Loucy (cell line): ENCODE measurements at regions not wholly inside any gene's neighbourhood (a gene's known extent, or its start where the extent isn't known, plus 50 kb on each side); places are given as distances from the start of the nearest gene placed in this dataset.
"Not testable (repeated sequence)": the region's sequence is repeated elsewhere in the genome, so short reads cannot be mapped to it uniquely, and the experiment has no call there.

ENCODE experiments used
- H2AFZ ChIP-seq: fragments of 200-600 bp; sonication (generic); 2 replicates; pipeline ENCODE4 v1.6.0; 2016; ENCODE audit warnings: antibody characterized with exemption, mild to moderate bottlenecking, low read length, moderate library complexity
- H3F3A ChIP-seq: fragments of 200-600 bp; 2 replicates; pipeline ENCODE4 v1.6.0; 2016; ENCODE audit warnings: antibody characterized with exemption, low read depth, mild to moderate bottlenecking
- H3K27me3 ChIP-seq: fragments of 200-600 bp; sonication (generic); 2 replicates; pipeline ENCODE4 v1.6.1; 2014; ENCODE audit warnings: low read length, mild to moderate bottlenecking; ENCODE audit not compliant: insufficient read depth, poor library complexity, severe bottlenecking
- H3K36me3 ChIP-seq: fragments of 200-600 bp; sonication (generic); 2 replicates; pipeline ENCODE4 v1.6.1; 2016; ENCODE audit warnings: low read length; ENCODE audit not compliant: insufficient read depth
- H3K4me1 ChIP-seq: fragments of 200-600 bp; sonication (generic); 2 replicates; pipeline ENCODE4 v1.5.1; 2014; ENCODE audit warnings: low read length, mild to moderate bottlenecking; ENCODE audit not compliant: insufficient read depth, poor library complexity, severe bottlenecking
- H3K4me2 ChIP-seq: fragments of 200-600 bp; sonication (generic); 2 replicates; pipeline ENCODE4 v1.6.0; 2014; ENCODE audit warnings: antibody characterized with exemption, low read length, low read depth, mild to moderate bottlenecking; ENCODE audit not compliant: poor library complexity, severe bottlenecking
- H3K4me3 ChIP-seq: fragments of 200-600 bp; sonication (generic); 2 replicates; pipeline ENCODE4 v1.5.1; 2014; ENCODE audit warnings: low read length, mild to moderate bottlenecking, mixed read lengths; ENCODE audit not compliant: poor library complexity, severe bottlenecking
- H3K79me2 ChIP-seq: fragments of 200-600 bp; sonication (generic); 2 replicates; pipeline ENCODE4 v1.6.1; 2014; ENCODE audit warnings: low read length; ENCODE audit not compliant: insufficient read depth
- H3K9ac ChIP-seq: fragments of 200-600 bp; sonication (generic); 2 replicates; pipeline ENCODE4 v1.6.0; 2014; ENCODE audit warnings: mild to moderate bottlenecking, low read depth, low read length, moderate library complexity; ENCODE audit not compliant: poor library complexity, severe bottlenecking
- H3K9me2 ChIP-seq: fragments of 200-600 bp; sonication (generic); replicated peaks from 2 replicates; pipeline ENCODE4 v1.6.1; 2016; ENCODE audit warnings: low read depth, low read length, mixed read lengths
- H3K9me3 ChIP-seq: fragments of 200-600 bp; sonication (generic); 2 replicates; pipeline ENCODE4 v1.6.1; 2014; ENCODE audit warnings: mild to moderate bottlenecking, antibody characterized with exemption, low read length, low read depth; ENCODE audit not compliant: insufficient read depth
- H4K20me1 ChIP-seq: fragments of 200-600 bp; sonication (generic); 2 replicates; pipeline ENCODE4 v1.6.0; 2014; ENCODE audit warnings: antibody characterized with exemption, low read length, mild to moderate bottlenecking; ENCODE audit not compliant: insufficient read depth, poor library complexity, severe bottlenecking
- CTCF ChIP-seq: fragments of 200-600 bp; sonication (generic); conservative IDR thresholded peaks from 2 replicates; pipeline ENCODE4 v1.5.1; 2014; ENCODE audit warnings: mild to moderate bottlenecking, antibody characterized with exemption, low read length
- EZH2phosphoT487 ChIP-seq: fragments of 200-600 bp; IDR thresholded peaks from 2 replicates; pipeline ENCODE4 v1.6.1; 2018; ENCODE audit warnings: antibody characterized with exemption, mild to moderate bottlenecking, moderate library complexity, borderline replicate concordance

GRCh38 chrX:109040057-109040456 lies 303.7 kb upstream of the IRS4 start:
- Histone ChIP-seq H3K36me3 (no peaks in the 10 kb centered on the region), H2AFZ (no peak overlapping the region), H3F3A (no peaks in the 10 kb centered on the region), H3K9me3 (no peaks in the 10 kb centered on the region), H3K79me2 (no peaks in the 10 kb centered on the region), H3K27me3 (no peaks in the 10 kb centered on the region), H3K9ac (no peak overlapping the region), H3K4me1 (no peaks in the 10 kb centered on the region), H3K4me2 (no peak overlapping the region), H4K20me1 (no peaks in the 10 kb centered on the region), H3K9me2 (no peaks in the 10 kb centered on the region), H3K4me3 (no peak overlapping the region)
- TF ChIP-seq EZH2phosphoT487: no peak
- no peak for TF ChIP-seq CTCF

DNA sequence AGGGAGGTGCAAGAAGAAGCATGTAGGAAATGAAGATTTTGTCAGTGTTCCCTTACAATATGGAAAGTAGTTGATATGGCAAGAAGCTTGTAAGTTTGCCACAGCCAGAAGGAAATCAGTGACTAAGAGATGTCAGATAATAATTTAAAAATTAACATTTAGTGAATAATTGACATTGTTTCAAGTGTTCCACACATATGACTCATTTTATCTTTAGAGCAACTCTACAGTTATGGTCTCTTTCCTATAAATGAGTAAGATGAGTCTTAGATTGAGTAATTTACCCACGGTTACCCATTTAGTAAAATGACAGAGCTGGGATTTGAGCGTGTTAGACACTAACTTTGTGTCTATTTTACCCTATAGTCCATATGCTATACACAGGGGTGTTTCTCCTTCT lies 300.3 kb upstream of the IRS4 start:
- H3K4me2 ChIP-seq: no peak overlapping the region
- H2AFZ ChIP-seq: no peak overlapping the region
- no peaks in the 10 kb centered on the region for H3K27me3 ChIP-seq
- H3K4me1 ChIP-seq: no peaks in the 10 kb centered on the region
- H4K20me1 ChIP-seq: no peaks in the 10 kb centered on the region
- no peaks in the 10 kb centered on the region for H3K9me3 ChIP-seq
- no peaks in the 10 kb centered on the region for H3K79me2 ChIP-seq
- no peaks in the 10 kb centered on the region for H3K36me3 ChIP-seq
- no peak overlapping the region for H3K4me3 ChIP-seq
- TF ChIP-seq CTCF: no peak
- TF ChIP-seq EZH2phosphoT487: no peak
- H3F3A ChIP-seq: no peaks in the 10 kb centered on the region
- H3K9ac ChIP-seq: no peak overlapping the region
- H3K9me2 ChIP-seq: no peaks in the 10 kb centered on the region

DNA sequence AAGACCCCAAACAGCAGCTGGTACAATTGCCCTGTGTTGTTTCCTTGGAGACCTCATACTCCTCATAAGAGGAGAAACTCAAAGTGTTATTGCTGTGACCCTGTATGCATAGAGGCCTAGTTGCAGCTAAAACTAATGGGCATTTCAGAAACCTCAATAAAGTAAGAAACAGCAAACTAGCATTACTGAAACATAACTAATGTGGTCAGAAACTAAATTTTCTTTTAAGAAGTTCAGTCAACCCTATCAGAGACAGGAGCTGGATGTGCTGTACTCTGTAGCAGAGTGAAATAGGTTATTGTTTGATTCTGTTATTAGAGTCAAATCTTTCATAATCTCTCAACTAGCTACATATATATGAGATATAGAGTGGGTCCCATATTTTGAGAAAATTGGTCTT lies 257.5 kb upstream of the IRS4 start:
- Histone ChIP-seq H3F3A (no peaks in the 10 kb centered on the region), H3K9me3 (no peaks in the 10 kb centered on the region), H3K36me3 (no peaks in the 10 kb centered on the region), H3K9me2 (no peaks in the 10 kb centered on the region), H2AFZ (no peak overlapping the region), H3K4me1 (no peaks in the 10 kb centered on the region), H3K79me2 (no peaks in the 10 kb centered on the region), H3K9ac (no peak overlapping the region), H4K20me1 (no peaks in the 10 kb centered on the region), H3K4me2 (no peak overlapping the region), H3K4me3 (no peak overlapping the region), H3K27me3 (no peaks in the 10 kb centered on the region)
- TF ChIP-seq EZH2phosphoT487: no peak
- TF ChIP-seq CTCF: no peak

- not testable (repeated sequence) for H4K20me1 ChIP-seq, H3K27me3 ChIP-seq, H3K4me1 ChIP-seq, H2AFZ ChIP-seq, H3K4me2 ChIP-seq, H3K9me3 ChIP-seq, H3F3A ChIP-seq, H3K36me3 ChIP-seq, H3K79me2 ChIP-seq, H3K4me3 ChIP-seq, H3K9ac ChIP-seq, H3K9me2 ChIP-seq
These were observed 236.5 kb upstream of the IRS4 start for GRCh38 chrX:108972899-108973298.
